Spleen (tissue), 11 donors: ENCODE measurements at regions not wholly inside any gene's neighbourhood (a gene's known extent, or its start where the extent isn't known, plus 50 kb on each side); places are given as distances from the start of the nearest gene placed in this dataset.
A peak's percentile ranks its signal among the peaks of the same experiment; 100 is the strongest.

Experiments used
- DNase-seq: peaks from one replicate; pipeline ENCODE4 v3.0.0-alpha.2; 2020
- H3K27ac ChIP-seq, 8 donors: fragments of 200-600 bp; sonication (generic) in 7 of 8; 1 replicate in 4 of 8; 2 replicates in 4 of 8; pipeline versions ENCODE4 v1.5.0 to v1.8.0; 2016 to 2021; ENCODE audit warnings: inconsistent platforms in 4 of 8, mild to moderate bottlenecking in 4 of 8, moderate library complexity in 1 of 8
- H3K27me3 ChIP-seq, 7 donors: fragments of 200-600 bp; sonication (generic) in 6 of 7; replicated peaks in 1 of 7; 1 replicate in 4 of 7; 2 replicates in 3 of 7; pipeline versions ENCODE4 v1.5.0 to v1.8.0; 2016 to 2021; ENCODE audit warnings: inconsistent platforms in 3 of 7, mild to moderate bottlenecking in 1 of 7
- H3K36me3 ChIP-seq, 6 donors: fragments of 200-600 bp; sonication (generic) in 5 of 6; 1 replicate in 4 of 6; 2 replicates in 2 of 6; pipeline versions ENCODE4 v1.5.0 to v1.8.0; 2016 to 2021; ENCODE audit warnings: inconsistent platforms in 2 of 6
- H3K4me1 ChIP-seq, 6 donors: fragments of 200-600 bp; sonication (generic) in 5 of 6; 1 replicate in 3 of 6; 2 replicates in 3 of 6; pipeline versions ENCODE4 v1.5.0 to v1.8.0; 2016 to 2021; ENCODE audit warnings: inconsistent platforms in 3 of 6
- H3K4me3 ChIP-seq, 8 donors: fragments of 200-600 bp; sonication (generic) in 7 of 8; 1 replicate in 4 of 8; 2 replicates in 4 of 8; pipeline versions ENCODE4 v1.5.0 to v1.8.0; 2016 to 2021; ENCODE audit warnings: inconsistent platforms in 4 of 8, mild to moderate bottlenecking in 4 of 8, moderate library complexity in 2 of 8
- H3K9me3 ChIP-seq, 8 donors: fragments of 200-600 bp; sonication (generic) in 7 of 8; 1 replicate in 4 of 8; 2 replicates in 4 of 8; pipeline versions ENCODE4 v1.5.0 to v1.8.0; 2016 to 2021; ENCODE audit warnings: inconsistent platforms in 4 of 8
- POLR2A ChIP-seq, 3 donors: fragments of 450-650 bp; IDR thresholded peaks; one replicate each; pipeline ENCODE4 v1.5.1; 2017; ENCODE audit warnings: antibody characterized with exemption in 3 of 3, mild to moderate bottlenecking in 1 of 3
- POLR2AphosphoS5 ChIP-seq, 3 donors: sonication (generic); formaldehyde crosslinking; IDR thresholded peaks; one replicate each; pipeline ENCODE4 v1.5.1; 2017; ENCODE audit warnings: antibody characterized with exemption in 3 of 3
- WGBS, 5 donors: extraction: QIAGEN DNeasy Blood & Tissue Kit in 3 of 5; methylation state at CpG; one replicate each; pipeline versions ENCODE4 v1.1.5 to v1.1.7; 2013 to 2018; 5-methylcytosine and 5-hydroxymethylcytosine counted together
- intact Hi-C: fragments of 100-400 bp; cut with DNase I; formaldehyde crosslinking; loops from one replicate; pipeline ENCODE4 v1.15.0; 2023; ENCODE audit warnings: low total_unique reads
- TF ChIP-seq, protein P1 (sequence below), 11 experiments: fragments of 200-600 bp in 7 of 11; fragments of 450-650 bp in 4 of 11; sonication (generic) in 4 of 11; IDR thresholded peaks in 8 of 11; conservative IDR thresholded peaks in 3 of 11; 1 replicate in 7 of 11; 2 replicates in 4 of 11; pipeline versions ENCODE4 v1.4.0 to v1.8.0; 2016 to 2021; ENCODE audit warnings: antibody characterized with exemption in 11 of 11, inconsistent platforms in 4 of 11, mild to moderate bottlenecking in 1 of 11
- donor health status: healthy with polysubstance abuse.
- donor health status: DM: no; HTN: no; CAD: no; lungs with moderate emphysema.
- donor health status: DM: no; HTN: no; CAD: no.
- donor health status: Bipolar disorder and iron deficiency.
- donor health status: healthy.
- donor health status: DM: no; HTN: no; CAD: no.
- donor health status: DM: yes; HTN: yes; CAD: no.

DNA sequence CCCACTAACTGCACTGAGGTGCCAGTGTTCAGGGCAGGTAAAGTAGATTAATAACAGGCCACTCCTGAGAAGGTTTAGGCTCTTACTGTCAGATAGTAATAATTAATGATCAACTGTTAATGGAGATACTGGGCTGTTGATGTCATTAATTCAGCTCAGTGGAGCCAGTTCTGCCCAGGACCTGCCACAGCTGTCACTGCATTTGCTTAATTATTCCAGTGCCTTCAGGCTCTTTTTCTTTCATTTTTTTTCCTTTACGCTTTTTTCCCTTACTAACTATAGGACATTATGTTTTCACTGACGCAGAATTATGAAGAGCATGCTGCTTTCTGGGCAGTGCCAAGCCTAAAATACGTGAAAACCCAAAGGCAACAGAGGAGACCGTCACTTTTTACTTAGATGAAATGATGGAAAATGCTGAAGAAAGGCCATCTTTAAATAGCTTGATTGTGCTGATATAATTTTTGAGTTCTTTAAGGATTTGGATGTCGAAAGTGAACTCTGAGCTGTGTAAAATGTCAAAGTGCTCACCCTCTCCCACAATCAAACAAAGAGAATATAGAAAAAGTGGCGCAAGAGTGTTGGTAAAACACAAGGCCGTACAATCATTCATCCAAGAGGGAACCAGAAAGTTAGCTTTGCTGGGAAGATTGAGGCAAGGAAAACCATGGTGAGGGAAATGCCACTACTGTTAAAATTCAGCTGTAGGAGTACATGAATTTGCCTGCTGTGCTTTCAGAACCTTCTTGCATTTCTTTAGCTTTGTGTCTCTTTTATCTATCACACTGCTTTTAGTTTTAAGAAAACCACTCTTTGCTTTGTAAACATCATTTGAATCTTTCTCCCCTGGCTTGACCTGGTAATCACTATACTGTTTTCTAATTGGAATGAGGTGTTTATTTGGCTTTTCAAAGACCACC, 192.0 kb upstream of the ZEB2 start:
- Histone ChIP-seq H3K4me1 (no peaks in the 10 kb centered on the region), H3K36me3 (no peaks in the 10 kb centered on the region), H3K9me3 (peaks cover 0 to 3% (median under 1%) of the 10 kb centered on the region in 8 donors), H3K4me3 (no peak overlapping the region), H3K27ac (peak overlapping the region in 3 of 8 donors; percentile 6 to 34 (median 9)), H3K27me3 (no peaks in the 10 kb centered on the region)
- WGBS, 5 donors, result 83 to 91% (median 85%) methylated on average over 7 of the region's 7 CpGs
- no peak for DNase-seq
- intact Hi-C loops, result no loop called here
- TF ChIP-seq, protein P1, sequence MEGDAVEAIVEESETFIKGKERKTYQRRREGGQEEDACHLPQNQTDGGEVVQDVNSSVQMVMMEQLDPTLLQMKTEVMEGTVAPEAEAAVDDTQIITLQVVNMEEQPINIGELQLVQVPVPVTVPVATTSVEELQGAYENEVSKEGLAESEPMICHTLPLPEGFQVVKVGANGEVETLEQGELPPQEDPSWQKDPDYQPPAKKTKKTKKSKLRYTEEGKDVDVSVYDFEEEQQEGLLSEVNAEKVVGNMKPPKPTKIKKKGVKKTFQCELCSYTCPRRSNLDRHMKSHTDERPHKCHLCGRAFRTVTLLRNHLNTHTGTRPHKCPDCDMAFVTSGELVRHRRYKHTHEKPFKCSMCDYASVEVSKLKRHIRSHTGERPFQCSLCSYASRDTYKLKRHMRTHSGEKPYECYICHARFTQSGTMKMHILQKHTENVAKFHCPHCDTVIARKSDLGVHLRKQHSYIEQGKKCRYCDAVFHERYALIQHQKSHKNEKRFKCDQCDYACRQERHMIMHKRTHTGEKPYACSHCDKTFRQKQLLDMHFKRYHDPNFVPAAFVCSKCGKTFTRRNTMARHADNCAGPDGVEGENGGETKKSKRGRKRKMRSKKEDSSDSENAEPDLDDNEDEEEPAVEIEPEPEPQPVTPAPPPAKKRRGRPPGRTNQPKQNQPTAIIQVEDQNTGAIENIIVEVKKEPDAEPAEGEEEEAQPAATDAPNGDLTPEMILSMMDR (IDR thresholded peaks at IDR 0.05 in 8 of 11, conservative IDR thresholded peaks at IDR 0.05 in 3 of 11), result no peak
- no peak for TF ChIP-seq POLR2A (IDR thresholded peaks at IDR 0.05)
- no peak for TF ChIP-seq POLR2AphosphoS5 (IDR thresholded peaks at IDR 0.05)

DNA sequence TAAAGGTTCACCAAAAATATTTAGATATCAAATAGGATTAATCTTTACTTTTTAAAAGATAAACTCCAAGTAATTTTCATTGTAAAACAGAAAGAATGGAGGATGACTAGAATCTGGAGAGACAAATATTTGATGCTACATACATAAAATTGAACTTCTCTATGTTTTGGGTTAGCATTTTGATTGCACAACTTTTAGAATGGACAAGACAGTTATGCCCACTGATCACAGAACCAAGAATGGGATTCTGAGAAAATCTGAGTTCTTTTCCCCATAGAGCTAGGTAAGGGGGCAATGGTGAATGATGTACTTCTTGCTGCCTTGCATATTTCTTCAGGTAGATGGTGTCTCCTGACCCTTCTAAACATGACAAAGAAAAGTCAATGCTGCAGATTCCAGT, 191.2 kb upstream of the ZEB2 start:
- Histone ChIP-seq H3K4me3 (no peak overlapping the region), H3K9me3 (no peaks in the 10 kb centered on the region), H3K27me3 (no peaks in the 10 kb centered on the region), H3K27ac (no peak overlapping the region), H3K36me3 (no peaks in the 10 kb centered on the region), H3K4me1 (peaks cover 0 to 1% (median 0%) of the 10 kb centered on the region in 6 donors)
- intact Hi-C loops, result no loop called here
- no peak for DNase-seq
- TF ChIP-seq, protein P1 (IDR thresholded peaks at IDR 0.05 in 8 of 11, conservative IDR thresholded peaks at IDR 0.05 in 3 of 11), result no peak
- no peak for TF ChIP-seq POLR2A (IDR thresholded peaks at IDR 0.05)

DNA sequence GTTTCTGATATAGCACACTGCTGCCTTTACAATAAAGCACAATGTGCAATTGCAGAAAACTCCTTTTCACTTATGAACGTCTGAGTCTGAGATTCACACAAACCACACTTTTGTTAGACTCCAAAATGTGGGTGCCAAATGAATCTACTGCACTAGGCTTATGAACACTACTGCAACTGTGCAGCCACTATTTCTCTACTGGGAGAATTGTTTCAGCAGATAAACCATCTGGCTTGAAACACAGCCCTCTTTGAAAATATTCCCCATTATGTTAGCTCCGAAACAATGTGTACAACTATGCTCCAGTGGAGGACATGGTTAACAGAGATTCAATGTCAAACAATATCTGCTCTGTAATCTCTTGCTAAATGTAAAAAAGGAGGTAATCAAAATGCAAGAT, 188.7 kb upstream of the ZEB2 start:
- intact Hi-C loops, result no loop called here
- 88 to 92% (median 89%) methylated on average over 2 of the region's 2 CpGs for WGBS, 5 donors
- Histone ChIP-seq H3K4me3 (no peak overlapping the region), H3K9me3 (no peaks in the 10 kb centered on the region), H3K27me3 (no peaks in the 10 kb centered on the region), H3K4me1 (peaks cover 9 to 26% (median 15%) of the 10 kb centered on the region in 6 donors), H3K36me3 (no peaks in the 10 kb centered on the region), H3K27ac (no peak overlapping the region)
- TF ChIP-seq, protein P1 (IDR thresholded peaks at IDR 0.05 in 8 of 11, conservative IDR thresholded peaks at IDR 0.05 in 3 of 11), result no peak
- TF ChIP-seq POLR2AphosphoS5 (IDR thresholded peaks at IDR 0.05) (no peak), POLR2A (IDR thresholded peaks at IDR 0.05) (no peak)
- DNase-seq, result no peak

DNA sequence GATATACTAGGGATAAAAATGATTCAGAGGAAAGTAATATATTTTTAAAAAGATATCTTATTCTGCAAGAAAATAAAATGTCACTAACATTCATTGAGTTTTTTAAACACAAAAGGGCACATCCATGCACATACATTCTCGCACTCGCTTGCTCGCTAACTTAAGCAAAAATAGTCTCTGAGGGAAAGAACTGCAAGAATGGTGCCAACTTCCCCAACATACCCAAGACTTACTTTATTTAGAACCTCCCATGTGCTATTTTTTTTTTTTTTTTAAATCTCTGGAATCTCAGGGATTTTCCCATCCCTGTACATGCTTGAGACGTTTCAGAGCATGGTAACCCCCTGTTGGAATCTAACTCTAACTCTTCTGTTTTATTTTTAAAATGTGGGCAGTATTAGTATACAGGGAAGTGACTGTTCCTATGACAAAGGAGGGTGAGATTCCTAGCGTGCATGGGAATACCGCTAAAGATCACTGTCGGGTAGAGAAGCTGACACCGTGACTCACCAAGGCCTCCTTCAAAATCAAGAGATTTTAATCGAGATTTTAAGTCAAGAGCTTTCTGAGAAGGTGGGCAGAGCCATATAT, 187.9 kb upstream of the ZEB2 start:
- no peaks in the 10 kb centered on the region for H3K9me3 ChIP-seq
- H3K4me1 ChIP-seq, result peaks cover 9 to 34% (median 17%) of the 10 kb centered on the region in 6 donors
- TF ChIP-seq POLR2AphosphoS5 (IDR thresholded peaks at IDR 0.05) (no peak), POLR2A (IDR thresholded peaks at IDR 0.05) (no peak)
- TF ChIP-seq, protein P1 (IDR thresholded peaks at IDR 0.05 in 8 of 11, conservative IDR thresholded peaks at IDR 0.05 in 3 of 11), result no peak
- 85 to 92% (median 87%) methylated on average over 9 of the region's 9 CpGs for WGBS, 5 donors
- no peak overlapping the region for H3K27ac ChIP-seq
- intact Hi-C loops, result no loop called here
- no peaks in the 10 kb centered on the region for H3K27me3 ChIP-seq
- no peak overlapping the region for H3K4me3 ChIP-seq
- DNase-seq, result no peak
- no peaks in the 10 kb centered on the region for H3K36me3 ChIP-seq
